ENCODE measurements at regions not wholly inside any gene's neighbourhood (a gene's known extent, or its start where the extent isn't known, plus 50 kb on each side); places are given as distances from the start of the nearest gene placed in this dataset.

GRCh38 chr7:136290351-136290750 is 313.2 kb upstream of the MTPN start:
- H4K5ac ChIP-seq (ENCODE audit: low read depth, low read length), result no peak overlapping the region
- WGBS, 2 experiments (ENCODE audit: extremely low coverage in 2 of 2, insufficient read length in 1 of 2), result no CpG with 5 or more reads among the region's 1 CpG
- no peak overlapping the region for H4K91ac ChIP-seq (ENCODE audit: insufficient read depth, low read depth, low read length)
- H3K27ac ChIP-seq (ENCODE audit: insufficient read depth, low read length), result no peak overlapping the region
- H3K4me1 ChIP-seq (ENCODE audit: control insufficient read depth, insufficient read depth, low read length), result no peaks in the 10 kb centered on the region
- no peak overlapping the region for H3K4ac ChIP-seq (ENCODE audit: low read depth, low read length)
- no peaks in the 10 kb centered on the region for H3K36me3 ChIP-seq (ENCODE audit: control insufficient read depth, insufficient read depth, low read length)
- no peak overlapping the region for H2AFZ ChIP-seq (replicated peaks; ENCODE audit: low read length, poor library complexity)
- no peak overlapping the region for H2AK9ac ChIP-seq (replicated peaks; ENCODE audit: low read depth, low read length, poor library complexity)
- dilution Hi-C loops (cut with HindIII; ENCODE audit: low sequenced_read_pairs, unreplicated experiment), result no loop called here
- no peak overlapping the region for H3K56ac ChIP-seq (ENCODE audit: extremely low read depth, insufficient read depth, low read length)
- H2BK20ac ChIP-seq (ENCODE audit: low read depth, low read length), result no peak overlapping the region
- H3K27me3 ChIP-seq (ENCODE audit: control insufficient read depth, insufficient read depth, low read length), result no peaks in the 10 kb centered on the region
- no peak overlapping the region for H2BK120ac ChIP-seq (ENCODE audit: low read depth, low read length)
- H3K23ac ChIP-seq (ENCODE audit: low read depth, low read length), result no peak overlapping the region
- no peak overlapping the region for H2AK5ac ChIP-seq (ENCODE audit: low read depth, low read length)
- no peak overlapping the region for H2BK5ac ChIP-seq (ENCODE audit: low read depth, low read length, poor library complexity, severe bottlenecking)
- no peaks in the 10 kb centered on the region for H4K20me1 ChIP-seq (ENCODE audit: insufficient read depth, low read length)
- POLR2A ChIA-PET (ENCODE audit: unreplicated experiment), result no interaction called here
- ATAC-seq (ENCODE audit: low read depth) (no peak), DNase-seq (no peak)
- intact Hi-C loops (cut with micrococcal nuclease), result no loop called here
- TF ChIP-seq CHD1 (IDR thresholded peaks at IDR 0.05; ENCODE audit: low read depth, low read length) (no peak), POLR2A (IDR thresholded peaks at IDR 0.05; ENCODE audit: low read depth, low read length) (no peak)
- no peaks in the 10 kb centered on the region for H3K9me3 ChIP-seq (ENCODE audit: control insufficient read depth, insufficient read depth, low read length)
- BruUV-seq (replicated peaks), result no TSS peak
- H3K4me2 ChIP-seq (ENCODE audit: low read depth, low read length), result no peak overlapping the region
- H3K9me1 ChIP-seq (ENCODE audit: insufficient read depth, low read length), result no peaks in the 10 kb centered on the region
- in situ Hi-C loops (cut with MboI; ENCODE audit: low sequenced_read_pairs), result no loop called here
- no peak overlapping the region for H3K4me3 ChIP-seq (ENCODE audit: insufficient read depth, low read depth, low read length)
- no peak overlapping the region for H3K9ac ChIP-seq (ENCODE audit: low read depth, low read length)
- CTCF ChIA-PET, result no interaction called here
- H3K18ac ChIP-seq (ENCODE audit: low read depth, low read length), result no peak overlapping the region
- no peak overlapping the region for H2BK15ac ChIP-seq (ENCODE audit: low read depth, low read length)
- H3K79me1 ChIP-seq (ENCODE audit: low read depth in 1 of 2, low read length in 2 of 2), result no peaks in the 10 kb centered on the region
- H3K14ac ChIP-seq (replicated peaks; ENCODE audit: low read depth, low read length), result no peak overlapping the region
- H4K8ac ChIP-seq (ENCODE audit: low read depth in 2 of 2, low read length in 2 of 2), result no peak overlapping the region
